ENCODE measurements at regions not wholly inside any gene's neighbourhood (a gene's known extent, or its start where the extent isn't known, plus 50 kb on each side); places are given as distances from the start of the nearest gene placed in this dataset.

- H3K4me3 ChIP-seq (ENCODE audit: insufficient read depth, low read depth, low read length): no peak overlapping the region
- H3K9me3 ChIP-seq (ENCODE audit: control insufficient read depth, low read length): no peaks in the 10 kb centered on the region
- no peak overlapping the region for H3K27ac ChIP-seq (ENCODE audit: insufficient read depth, low read depth, low read length, poor library complexity, severe bottlenecking)
- H3K27me3 ChIP-seq (ENCODE audit: control insufficient read depth, insufficient read depth, low read length, poor library complexity, severe bottlenecking): peaks cover 6% of the 10 kb centered on the region
- 95 to 96% methylated on average over 9 of the region's 9 CpGs for WGBS, 2 experiments
- peaks cover 5% of the 10 kb centered on the region for H3K4me1 ChIP-seq (ENCODE audit: control insufficient read depth, insufficient read depth, low read length)
- no peaks in the 10 kb centered on the region for H3K36me3 ChIP-seq (ENCODE audit: control insufficient read depth, insufficient read depth, low read length)
Observed at GRCh38 chr6:14730654-14731053, 515.2 kb upstream of the JARID2 start.

- 93 to 97% methylated on average over 1 of the region's 1 CpG for WGBS, 2 experiments
- H3K4me3 ChIP-seq (ENCODE audit: insufficient read depth, low read depth, low read length): no peak overlapping the region
- no peak overlapping the region for H3K27ac ChIP-seq (ENCODE audit: insufficient read depth, low read depth, low read length, poor library complexity, severe bottlenecking)
- H3K9me3 ChIP-seq (ENCODE audit: control insufficient read depth, low read length): no peaks in the 10 kb centered on the region
- peaks cover 5% of the 10 kb centered on the region for H3K4me1 ChIP-seq (ENCODE audit: control insufficient read depth, insufficient read depth, low read length)
- H3K36me3 ChIP-seq (ENCODE audit: control insufficient read depth, insufficient read depth, low read length): no peaks in the 10 kb centered on the region
- H3K27me3 ChIP-seq (ENCODE audit: control insufficient read depth, insufficient read depth, low read length, poor library complexity, severe bottlenecking): peaks cover 6% of the 10 kb centered on the region
Observed at GRCh38 chr6:14731611-14732010, 514.3 kb upstream of the JARID2 start.

GRCh38 chr6:14732226-14732843, 513.5 kb upstream of the JARID2 start:
- 88 to 89% methylated on average over 4 of the region's 4 CpGs for WGBS, 2 experiments
- H3K36me3 ChIP-seq (ENCODE audit: control insufficient read depth, insufficient read depth, low read length): no peaks in the 10 kb centered on the region
- H3K27ac ChIP-seq (ENCODE audit: insufficient read depth, low read depth, low read length, poor library complexity, severe bottlenecking): no peak overlapping the region

GRCh38 chr6:14732844-14733757, 512.8 kb upstream of the JARID2 start:
- Histone ChIP-seq H3K36me3 (ENCODE audit: control insufficient read depth, insufficient read depth, low read length) (no peaks in the 10 kb centered on the region), H3K4me1 (ENCODE audit: control insufficient read depth, insufficient read depth, low read length) (peaks cover 5% of the 10 kb centered on the region), H3K4me3 (ENCODE audit: insufficient read depth, low read depth, low read length) (no peak overlapping the region), H3K9me3 (ENCODE audit: control insufficient read depth, low read length) (no peaks in the 10 kb centered on the region), H3K27ac (ENCODE audit: insufficient read depth, low read depth, low read length, poor library complexity, severe bottlenecking) (no peak overlapping the region), H3K27me3 (ENCODE audit: control insufficient read depth, insufficient read depth, low read length, poor library complexity, severe bottlenecking) (peaks cover 6% of the 10 kb centered on the region)
- WGBS, 2 experiments: 71 to 79% methylated on average over 17 of the region's 17 CpGs

More at GRCh38 chr6:14732226-14732843, 513.5 kb upstream of the JARID2 start:
- Histone ChIP-seq H3K4me1 (ENCODE audit: control insufficient read depth, insufficient read depth, low read length) (peaks cover 5% of the 10 kb centered on the region), H3K4me3 (ENCODE audit: insufficient read depth, low read depth, low read length) (no peak overlapping the region), H3K27me3 (ENCODE audit: control insufficient read depth, insufficient read depth, low read length, poor library complexity, severe bottlenecking) (peaks cover 6% of the 10 kb centered on the region), H3K9me3 (ENCODE audit: control insufficient read depth, low read length) (no peaks in the 10 kb centered on the region)

GRCh38 chr6:14734052-14734415, 511.8 kb upstream of the JARID2 start:
- 90 to 94% methylated on average over 2 of the region's 2 CpGs for WGBS, 2 experiments
- Histone ChIP-seq H3K4me3 (ENCODE audit: insufficient read depth, low read depth, low read length) (no peak overlapping the region), H3K27ac (ENCODE audit: insufficient read depth, low read depth, low read length, poor library complexity, severe bottlenecking) (no peak overlapping the region), H3K9me3 (ENCODE audit: control insufficient read depth, low read length) (no peaks in the 10 kb centered on the region), H3K36me3 (ENCODE audit: control insufficient read depth, insufficient read depth, low read length) (no peaks in the 10 kb centered on the region), H3K4me1 (ENCODE audit: control insufficient read depth, insufficient read depth, low read length) (peaks cover 5% of the 10 kb centered on the region), H3K27me3 (ENCODE audit: control insufficient read depth, insufficient read depth, low read length, poor library complexity, severe bottlenecking) (peaks cover 6% of the 10 kb centered on the region)

- Histone ChIP-seq H3K27me3 (ENCODE audit: control insufficient read depth, insufficient read depth, low read length, poor library complexity, severe bottlenecking) (peaks cover 6% of the 10 kb centered on the region), H3K4me1 (ENCODE audit: control insufficient read depth, insufficient read depth, low read length) (no peaks in the 10 kb centered on the region), H3K27ac (ENCODE audit: insufficient read depth, low read depth, low read length, poor library complexity, severe bottlenecking) (no peak overlapping the region), H3K9me3 (ENCODE audit: control insufficient read depth, low read length) (no peaks in the 10 kb centered on the region), H3K36me3 (ENCODE audit: control insufficient read depth, insufficient read depth, low read length) (no peaks in the 10 kb centered on the region), H3K4me3 (ENCODE audit: insufficient read depth, low read depth, low read length) (no peak overlapping the region)
- 96% methylated on average over 5 of the region's 5 CpGs for WGBS, 2 experiments
Observed at GRCh38 chr6:14734416-14735340, 511.2 kb upstream of the JARID2 start.

- Histone ChIP-seq H3K27me3 (ENCODE audit: control insufficient read depth, insufficient read depth, low read length, poor library complexity, severe bottlenecking) (peaks cover 6% of the 10 kb centered on the region), H3K27ac (ENCODE audit: insufficient read depth, low read depth, low read length, poor library complexity, severe bottlenecking) (no peak overlapping the region), H3K4me3 (ENCODE audit: insufficient read depth, low read depth, low read length) (no peak overlapping the region), H3K36me3 (ENCODE audit: control insufficient read depth, insufficient read depth, low read length) (no peaks in the 10 kb centered on the region), H3K4me1 (ENCODE audit: control insufficient read depth, insufficient read depth, low read length) (no peaks in the 10 kb centered on the region), H3K9me3 (ENCODE audit: control insufficient read depth, low read length) (no peaks in the 10 kb centered on the region)
- WGBS, 2 experiments: 93 to 100% methylated on average over 1 of the region's 1 CpG
Observed at GRCh38 chr6:14735956-14736486, 509.8 kb upstream of the JARID2 start.

GRCh38 chr6:14736554-14736953, 509.3 kb upstream of the JARID2 start:
- WGBS, 2 experiments: 88 to 93% methylated on average over 2 of the region's 2 CpGs
- Histone ChIP-seq H3K27me3 (ENCODE audit: control insufficient read depth, insufficient read depth, low read length, poor library complexity, severe bottlenecking) (peaks cover 6% of the 10 kb centered on the region), H3K27ac (ENCODE audit: insufficient read depth, low read depth, low read length, poor library complexity, severe bottlenecking) (no peak overlapping the region), H3K4me3 (ENCODE audit: insufficient read depth, low read depth, low read length) (no peak overlapping the region), H3K36me3 (ENCODE audit: control insufficient read depth, insufficient read depth, low read length) (no peaks in the 10 kb centered on the region), H3K4me1 (ENCODE audit: control insufficient read depth, insufficient read depth, low read length) (no peaks in the 10 kb centered on the region), H3K9me3 (ENCODE audit: control insufficient read depth, low read length) (no peaks in the 10 kb centered on the region)

GRCh38 chr6:14738497-14738896, 507.4 kb upstream of the JARID2 start:
- WGBS, 2 experiments: 89 to 98% methylated on average over 2 of the region's 2 CpGs
- H3K27ac ChIP-seq (ENCODE audit: insufficient read depth, low read depth, low read length, poor library complexity, severe bottlenecking): no peak overlapping the region
- no peaks in the 10 kb centered on the region for H3K4me1 ChIP-seq (ENCODE audit: control insufficient read depth, insufficient read depth, low read length)
- H3K36me3 ChIP-seq (ENCODE audit: control insufficient read depth, insufficient read depth, low read length): no peaks in the 10 kb centered on the region
- H3K27me3 ChIP-seq (ENCODE audit: control insufficient read depth, insufficient read depth, low read length, poor library complexity, severe bottlenecking): peaks cover under 1% of the 10 kb centered on the region
- H3K4me3 ChIP-seq (ENCODE audit: insufficient read depth, low read depth, low read length): no peak overlapping the region
- no peaks in the 10 kb centered on the region for H3K9me3 ChIP-seq (ENCODE audit: control insufficient read depth, low read length)
